CD4-positive, alpha-beta T cell (primary cell): ENCODE measurements at regions not wholly inside any gene's neighbourhood (a gene's known extent, or its start where the extent isn't known, plus 50 kb on each side); places are given as distances from the start of the nearest gene placed in this dataset.

Experiments
- ATAC-seq: fragments of 200-7000 bp; cut with Tn5 transposase; one replicate; pipeline ENCODE4 v1.10.0; 2022; ENCODE audit warnings: mild to moderate bottlenecking; ENCODE audit not compliant: poor library complexity
- CTCF ChIA-PET: fragments of 350-600 bp; sonication (Branson Sonifier 250); formaldehyde crosslinking; loops from one replicate; lab custom pipeline; 2021; ENCODE audit warnings: antibody characterized with exemption, inconsistent platforms; lab: Charles Lee
- POLR2A ChIA-PET: fragments of 350-600 bp; sonication (Branson Sonifier 250); formaldehyde crosslinking; loops from one replicate; lab custom pipeline; 2021; ENCODE audit warnings: antibody characterized with exemption, inconsistent platforms; lab: Charles Lee
- DNase-seq, 14 experiments: peaks; one replicate each; pipeline ENCODE4 v3.0.0-alpha.2; 2013 to 2020; ENCODE audit warnings: mixed read lengths in 2 of 14
- H3K27ac ChIP-seq, 2 donors: one replicate each; pipeline versions ENCODE4 v1.5.1 to v1.7.0; 2013; ENCODE audit warnings: low read length in 2 of 2, low read depth in 1 of 2, mild to moderate bottlenecking in 1 of 2
- H3K27me3 ChIP-seq, 2 experiments: 1 replicate in 1 of 2; 2 replicates in 1 of 2; pipeline versions ENCODE4 v1.6.1 to v1.7.0; 2013; ENCODE audit warnings: low read length in 2 of 2, control low read depth in 1 of 2, mild to moderate bottlenecking in 1 of 2, moderate library complexity in 1 of 2; ENCODE audit not compliant: insufficient read depth in 2 of 2, control insufficient read depth in 1 of 2
- H3K36me3 ChIP-seq: one replicate; pipeline ENCODE4 v1.6.1; 2013; ENCODE audit warnings: low read length, control low read depth; ENCODE audit not compliant: insufficient read depth
- H3K4me1 ChIP-seq: one replicate; pipeline ENCODE4 v1.6.1; 2013; ENCODE audit warnings: low read length, control low read depth; ENCODE audit not compliant: insufficient read depth
- H3K4me3 ChIP-seq: one replicate; pipeline ENCODE4 v1.5.1; 2013; ENCODE audit warnings: mild to moderate bottlenecking, low read length, moderate library complexity
- H3K9me3 ChIP-seq, 2 experiments: 1 replicate in 1 of 2; 2 replicates in 1 of 2; pipeline versions ENCODE4 v1.6.1 to v1.7.0; 2013; ENCODE audit warnings: low read length in 2 of 2, mild to moderate bottlenecking in 2 of 2, control low read depth in 1 of 2, moderate library complexity in 1 of 2; ENCODE audit not compliant: control insufficient read depth in 1 of 2, insufficient read depth in 1 of 2
- H3K27ac Mint-ChIP-seq: one replicate; pipeline ENCODE4 v1.8.0; 2020; ENCODE audit warnings: mixed read lengths
- H3K27me3 Mint-ChIP-seq: one replicate; pipeline ENCODE4 v1.8.0; 2021; ENCODE audit warnings: mixed read lengths
- H3K36me3 Mint-ChIP-seq: one replicate; pipeline ENCODE4 v1.8.0; 2021; ENCODE audit warnings: low read depth, mixed read lengths
- H3K4me1 Mint-ChIP-seq: one replicate; pipeline ENCODE4 v1.8.0; 2021; ENCODE audit warnings: low read depth, mixed read lengths
- H3K4me3 Mint-ChIP-seq: one replicate; pipeline ENCODE4 v1.8.0; 2020; ENCODE audit warnings: mild to moderate bottlenecking, mixed read lengths
- H3K9me3 Mint-ChIP-seq: one replicate; pipeline ENCODE4 v1.8.0; 2020; ENCODE audit warnings: mixed read lengths
- intact Hi-C, 2 experiments: fragments of 100-400 bp; cut with DNase I in 1 of 2; cut with micrococcal nuclease in 1 of 2; formaldehyde crosslinking; loops; one replicate each; pipeline versions ENCODE4 v1.15.1 to v1.9.0; 2023 to 2025; cut with DNase I, micrococcal nuclease
- TF ChIP-seq, protein P1 (sequence below): fragments of 200-600 bp; IDR thresholded peaks from one replicate; pipeline ENCODE4 v1.8.0; 2022; ENCODE audit warnings: antibody characterized with exemption, mild to moderate bottlenecking

DNA sequence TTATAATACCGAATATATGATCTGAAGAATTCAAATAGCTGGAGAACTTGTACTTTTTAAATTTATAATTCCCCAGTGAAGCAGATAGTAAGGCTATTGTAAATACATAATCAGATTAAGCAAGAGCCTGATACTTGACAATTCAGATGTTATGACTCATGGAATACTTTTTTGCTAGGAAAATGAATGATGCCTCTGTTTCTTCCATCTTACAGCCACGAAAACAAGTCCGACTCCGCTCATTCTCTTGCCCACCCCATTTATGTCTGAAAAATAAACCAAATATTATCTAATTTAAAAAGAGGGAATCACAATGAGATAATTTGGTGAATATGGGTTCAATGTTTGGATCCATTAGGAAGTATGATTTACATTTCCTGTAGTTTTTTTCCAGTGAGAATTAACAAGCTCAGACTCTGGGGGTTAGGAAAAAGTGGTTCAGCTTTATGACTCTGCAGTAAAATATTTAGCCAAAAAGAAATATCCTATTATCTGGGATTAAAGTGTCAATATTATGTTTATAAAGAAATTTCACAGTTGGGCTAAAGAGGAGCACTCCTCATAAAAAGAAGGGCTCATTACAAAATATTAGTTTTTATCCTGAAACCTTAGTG, 50.4 kb upstream of the DAB1 start:
- Mint-ChIP-seq H3K4me3 (no peak overlapping the region), H3K27me3 (peaks cover 8% of the 10 kb centered on the region), H3K9me3 (no peaks in the 10 kb centered on the region), H3K36me3 (no peaks in the 10 kb centered on the region), H3K4me1 (no peaks in the 10 kb centered on the region), H3K27ac (no peak overlapping the region)
- no peaks in the 10 kb centered on the region for H3K27me3 ChIP-seq
- intact Hi-C loops, result no loop called here
- no peak overlapping the region for H3K4me3 ChIP-seq
- H3K9me3 ChIP-seq, result no peaks in the 10 kb centered on the region
- H3K36me3 ChIP-seq, result no peaks in the 10 kb centered on the region
- CTCF ChIA-PET, result no interaction called here
- no peak overlapping the region for H3K27ac ChIP-seq
- TF ChIP-seq, protein P1, sequence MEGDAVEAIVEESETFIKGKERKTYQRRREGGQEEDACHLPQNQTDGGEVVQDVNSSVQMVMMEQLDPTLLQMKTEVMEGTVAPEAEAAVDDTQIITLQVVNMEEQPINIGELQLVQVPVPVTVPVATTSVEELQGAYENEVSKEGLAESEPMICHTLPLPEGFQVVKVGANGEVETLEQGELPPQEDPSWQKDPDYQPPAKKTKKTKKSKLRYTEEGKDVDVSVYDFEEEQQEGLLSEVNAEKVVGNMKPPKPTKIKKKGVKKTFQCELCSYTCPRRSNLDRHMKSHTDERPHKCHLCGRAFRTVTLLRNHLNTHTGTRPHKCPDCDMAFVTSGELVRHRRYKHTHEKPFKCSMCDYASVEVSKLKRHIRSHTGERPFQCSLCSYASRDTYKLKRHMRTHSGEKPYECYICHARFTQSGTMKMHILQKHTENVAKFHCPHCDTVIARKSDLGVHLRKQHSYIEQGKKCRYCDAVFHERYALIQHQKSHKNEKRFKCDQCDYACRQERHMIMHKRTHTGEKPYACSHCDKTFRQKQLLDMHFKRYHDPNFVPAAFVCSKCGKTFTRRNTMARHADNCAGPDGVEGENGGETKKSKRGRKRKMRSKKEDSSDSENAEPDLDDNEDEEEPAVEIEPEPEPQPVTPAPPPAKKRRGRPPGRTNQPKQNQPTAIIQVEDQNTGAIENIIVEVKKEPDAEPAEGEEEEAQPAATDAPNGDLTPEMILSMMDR, result no peak
- DNase-seq, result no peak
- no peak for ATAC-seq
- no peaks in the 10 kb centered on the region for H3K4me1 ChIP-seq
- POLR2A ChIA-PET, result no interaction called here
